ENCODE measurements at regions not wholly inside any gene's neighbourhood (a gene's known extent, or its start where the extent isn't known, plus 50 kb on each side); places are given as distances from the start of the nearest gene placed in this dataset.

DNA sequence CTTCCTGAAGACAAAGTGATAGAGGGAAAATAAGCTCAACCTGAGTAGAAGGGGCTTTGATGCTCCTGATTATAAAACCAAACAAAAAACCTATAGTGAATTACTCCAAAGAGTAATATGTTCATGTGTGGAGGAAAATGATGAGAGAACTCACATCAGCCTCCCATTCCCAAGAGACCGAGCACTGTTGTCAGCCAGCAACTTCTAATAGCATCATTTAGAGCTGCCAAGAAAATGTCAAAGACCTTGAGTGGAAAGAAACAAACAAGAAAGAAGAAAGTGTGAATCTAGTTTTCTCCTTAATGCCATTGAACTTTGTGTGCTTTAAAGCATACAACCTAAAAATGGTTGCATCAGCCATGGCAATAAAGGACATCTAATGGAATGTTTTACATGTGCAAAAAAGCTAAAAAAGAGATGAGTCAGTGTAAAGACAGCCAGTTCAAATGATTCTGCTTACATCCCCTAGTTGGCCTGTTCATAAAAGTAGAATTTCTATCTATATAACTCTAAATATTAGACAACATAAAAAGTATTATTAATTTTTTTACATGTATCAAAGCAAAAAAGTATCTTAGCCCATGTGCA lies 1066.2 kb downstream of the TDRD15 start:
- no peak for DNase-seq

- DNase-seq, result no peak
Observed at GRCh38 chr2:22194218-22194617, 1070.5 kb downstream of the TDRD15 start.

- DNase-seq, result no peak
Observed at GRCh38 chr2:22196806-22197205, 1073.0 kb downstream of the TDRD15 start.

DNA sequence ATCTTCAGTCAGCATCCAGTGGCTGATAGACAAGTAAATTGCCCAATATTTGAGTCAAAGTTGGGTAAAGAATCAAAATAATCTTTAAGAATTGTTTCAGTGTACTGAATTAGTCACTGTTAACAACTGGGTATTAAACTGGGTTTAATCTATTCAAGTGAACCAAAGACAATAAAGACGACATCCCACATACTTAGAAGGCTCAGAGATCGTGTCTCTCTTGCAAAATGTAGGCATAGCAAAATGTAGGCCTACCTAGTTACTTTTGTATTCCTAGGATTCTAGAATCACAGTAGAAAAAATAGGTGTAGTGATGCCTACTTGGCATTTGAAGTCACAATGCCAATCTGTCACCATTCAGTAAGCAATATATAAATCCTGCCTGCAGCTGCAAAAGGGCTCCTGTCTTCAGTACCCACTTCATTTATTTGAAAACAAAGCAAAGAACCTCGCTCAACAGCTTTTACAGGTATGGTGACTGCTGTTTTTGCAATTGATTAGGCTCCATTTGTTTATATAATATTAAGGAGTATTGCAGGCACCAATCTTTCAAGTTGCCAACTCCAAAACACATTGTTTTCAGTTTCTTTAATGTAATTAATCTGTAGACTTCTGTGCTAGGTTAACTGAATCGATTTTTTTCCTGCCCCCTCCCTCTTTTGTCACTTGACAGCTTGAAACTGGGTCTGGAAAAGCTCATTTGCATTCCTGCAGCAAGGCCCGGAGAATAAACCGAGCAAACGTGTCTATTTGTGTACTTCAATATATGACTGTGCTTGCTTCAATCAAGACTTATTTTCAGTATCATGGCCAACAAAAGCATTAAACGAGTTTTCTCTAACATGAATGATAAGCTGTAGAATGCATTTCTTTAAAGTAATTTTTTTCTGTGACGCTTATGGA lies 1074.9 kb downstream of the TDRD15 start:
- peak; percentile 16 for DNase-seq

DNA sequence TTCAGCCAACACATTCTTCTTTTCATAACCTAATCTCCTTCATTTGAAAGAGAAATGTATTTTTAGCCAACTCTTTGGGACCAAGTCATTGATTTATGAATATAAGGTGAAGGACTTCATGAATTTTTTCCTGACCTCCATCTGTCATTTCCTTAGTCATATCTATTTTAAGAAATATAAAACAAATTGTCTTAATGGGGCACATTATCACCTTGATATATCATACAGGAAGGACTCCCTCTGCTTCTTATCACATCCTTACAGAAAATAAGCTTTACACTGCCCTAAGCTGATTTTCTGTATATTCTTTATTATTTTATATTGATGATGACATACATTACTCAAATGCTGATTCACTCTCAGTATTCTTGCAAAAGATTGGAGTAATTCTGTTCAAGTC lies 1076.2 kb downstream of the TDRD15 start:
- DNase-seq, result no peak

DNA sequence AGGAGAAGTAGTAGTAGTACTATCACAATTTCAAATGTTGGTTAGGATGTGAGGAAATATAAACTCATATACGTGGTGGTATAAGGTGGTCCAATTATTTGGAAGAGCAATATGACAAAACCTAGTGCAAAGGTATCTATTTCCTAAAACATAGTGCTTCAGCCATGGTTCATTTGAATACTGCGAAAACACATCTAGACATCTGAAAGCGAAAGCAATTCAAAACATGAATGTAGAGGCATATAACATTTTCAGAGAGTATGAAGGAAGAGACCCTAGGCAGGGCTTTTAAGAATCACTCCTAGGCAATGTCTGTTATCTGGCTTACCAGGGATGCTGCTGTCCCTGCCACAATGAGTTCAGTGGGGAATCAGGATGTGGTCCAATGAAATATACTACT lies 1085.8 kb downstream of the TDRD15 start:
- no peak for DNase-seq

DNA sequence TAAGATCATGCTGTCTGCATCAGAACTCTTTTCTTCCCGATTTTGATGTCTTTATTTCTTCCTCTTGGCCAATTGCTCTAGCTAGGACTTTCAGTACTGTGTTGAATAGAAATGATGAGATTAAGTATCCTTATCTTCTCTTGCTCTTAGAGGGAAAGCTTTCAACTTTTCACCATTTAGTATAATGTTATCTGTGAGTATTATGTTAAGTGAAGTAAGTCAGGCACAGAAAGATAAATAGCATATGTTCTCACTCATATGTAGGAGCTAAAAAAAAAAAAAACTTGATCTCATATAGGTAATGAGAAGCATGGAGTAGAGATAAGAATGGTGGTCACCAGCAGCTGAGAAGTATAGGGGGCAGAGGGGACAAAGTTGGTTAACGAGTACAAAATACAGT lies 1089.5 kb downstream of the TDRD15 start:
- no peak for DNase-seq

DNA sequence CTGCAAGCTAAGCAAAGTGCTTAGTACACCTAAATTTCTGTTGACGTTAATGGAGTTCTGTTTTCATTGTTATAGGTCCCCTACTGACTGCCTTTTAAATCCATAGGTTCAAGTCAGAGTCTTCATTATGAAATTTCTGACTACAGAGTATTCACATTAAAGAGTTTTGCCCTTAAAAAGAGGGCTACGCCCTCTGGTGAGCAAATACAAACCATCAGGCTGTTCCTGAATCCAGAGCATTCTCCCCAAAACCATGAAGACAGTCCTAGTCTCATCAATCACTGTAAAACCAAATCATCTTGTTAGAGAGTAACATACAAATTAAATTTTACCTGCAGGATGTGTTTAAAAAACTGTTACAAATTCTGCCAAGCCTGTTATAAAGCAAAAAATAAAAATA lies 1091.7 kb downstream of the TDRD15 start:
- no peak for DNase-seq

GRCh38 chr2:22217881-22218280 lies 1094.1 kb downstream of the TDRD15 start:
- DNase-seq, result no peak

- DNase-seq, result peak; percentile 11
Observed at GRCh38 chr2:22221006-22221405, 1097.2 kb downstream of the TDRD15 start.

DNA sequence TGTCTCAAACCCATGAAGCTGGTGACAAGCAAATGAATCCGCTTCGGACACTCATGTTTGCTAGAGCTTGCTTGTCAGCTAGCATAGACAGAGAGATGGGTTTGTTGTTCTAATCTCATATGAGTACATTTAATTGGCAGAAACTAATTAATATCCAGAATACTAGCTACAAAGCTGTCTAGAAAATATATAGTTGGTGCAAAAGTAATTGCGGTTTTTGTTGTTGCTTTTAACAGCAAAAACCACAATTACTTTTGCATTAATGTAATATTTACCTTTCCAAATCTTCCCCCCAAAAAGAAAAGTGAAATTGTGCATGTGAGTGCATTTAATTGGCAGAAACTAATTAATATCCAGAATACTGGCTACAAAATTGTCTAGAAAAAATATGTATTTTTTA lies 1115.2 kb downstream of the TDRD15 start:
- DNase-seq, result no peak

GRCh38 chr2:22247466-22247865 lies 1123.7 kb downstream of the TDRD15 start:
- no peak for DNase-seq

- no peak for DNase-seq
Observed at GRCh38 chr2:22248851-22249250, 1125.1 kb downstream of the TDRD15 start.

- DNase-seq, result peak; percentile 50
Observed at GRCh38 chr2:22253171-22253570, 1129.4 kb downstream of the TDRD15 start.

- DNase-seq, result no peak
Observed at GRCh38 chr2:22261165-22261564, 1123.8 kb upstream of the KLHL29 start.

- DNase-seq, result no peak
Observed at GRCh38 chr2:22270341-22270740, 1114.6 kb upstream of the KLHL29 start.

DNA sequence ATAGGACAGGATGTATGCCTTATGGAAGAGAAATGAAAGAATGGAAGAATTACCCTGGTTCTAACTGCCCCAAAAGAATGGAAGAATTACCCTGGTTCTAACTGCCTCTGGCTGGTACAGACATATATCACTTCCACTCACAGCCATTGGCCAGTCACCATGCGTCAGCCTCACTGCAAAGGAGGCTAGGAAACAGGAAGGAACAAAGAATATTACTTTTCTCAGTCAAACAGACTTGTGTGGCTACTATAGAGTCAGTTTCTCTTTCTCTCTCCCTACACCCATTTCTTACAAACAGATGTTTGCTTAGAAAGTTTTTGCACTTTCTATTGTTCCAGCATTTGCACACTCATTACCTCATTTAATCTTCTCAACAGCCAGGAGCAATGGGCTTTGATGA lies 1111.1 kb upstream of the KLHL29 start:
- no peak for DNase-seq

DNA sequence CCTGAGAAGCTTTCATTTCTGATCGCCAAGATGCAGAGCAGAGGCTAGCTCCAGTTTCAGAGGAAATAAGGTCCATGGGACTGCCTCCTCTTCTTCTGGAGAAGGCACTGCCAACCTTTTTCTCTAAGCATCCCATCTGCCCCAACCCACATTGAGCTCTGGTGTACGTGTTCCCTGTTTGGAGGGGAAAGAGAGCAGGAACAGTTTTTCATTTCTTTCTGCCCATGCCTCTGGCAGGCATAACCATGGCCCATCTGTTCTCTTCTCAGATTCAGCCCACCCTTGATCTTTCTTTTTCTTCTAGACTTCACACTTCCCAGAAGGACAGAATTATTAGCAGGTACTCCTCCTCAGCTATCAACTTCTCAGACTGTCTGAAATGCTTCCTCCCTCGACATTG lies 1110.3 kb upstream of the KLHL29 start:
- DNase-seq, result peak; percentile 81

DNA sequence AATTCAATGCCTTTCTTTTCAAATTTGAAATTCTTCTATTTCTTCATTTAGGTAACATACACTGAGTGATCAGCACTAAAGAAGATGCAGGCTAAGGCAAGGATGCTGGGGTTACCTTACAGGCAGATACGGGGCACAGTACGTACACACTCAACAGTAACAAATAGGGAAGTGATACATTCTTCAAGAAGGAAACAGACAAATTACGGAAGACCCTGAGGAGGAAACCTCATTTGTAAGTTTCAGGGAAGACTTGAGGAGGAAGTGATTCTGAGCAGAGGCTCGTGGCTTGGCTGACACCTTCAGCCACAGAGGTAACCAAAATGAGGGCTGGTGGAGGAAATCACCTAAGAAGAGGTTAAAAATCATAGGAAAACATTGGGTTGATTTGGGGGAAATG lies 1108.3 kb upstream of the KLHL29 start:
- no peak for DNase-seq

DNA sequence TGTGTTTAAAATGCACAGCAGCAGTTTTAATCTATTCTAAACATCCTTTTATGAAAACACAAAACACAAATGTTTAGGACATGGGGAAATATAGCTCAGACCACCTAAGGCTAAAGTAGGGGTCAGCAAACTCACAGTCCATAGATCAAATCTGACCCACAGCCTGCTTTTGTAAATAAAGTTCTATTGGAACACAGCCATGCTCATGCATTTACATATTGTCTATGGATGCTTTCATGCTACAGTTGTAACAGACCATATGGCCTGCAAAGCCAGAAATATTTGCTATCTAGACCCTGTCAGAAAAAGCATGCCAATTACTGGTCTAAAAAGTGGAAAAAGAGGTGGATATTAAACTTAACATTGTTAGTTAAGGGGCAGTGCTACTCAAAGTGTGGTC lies 1105.4 kb upstream of the KLHL29 start:
- peak; percentile 52 for DNase-seq

GRCh38 chr2:22281033-22281432 lies 1103.9 kb upstream of the KLHL29 start:
- DNase-seq, result peak; percentile 97

DNA sequence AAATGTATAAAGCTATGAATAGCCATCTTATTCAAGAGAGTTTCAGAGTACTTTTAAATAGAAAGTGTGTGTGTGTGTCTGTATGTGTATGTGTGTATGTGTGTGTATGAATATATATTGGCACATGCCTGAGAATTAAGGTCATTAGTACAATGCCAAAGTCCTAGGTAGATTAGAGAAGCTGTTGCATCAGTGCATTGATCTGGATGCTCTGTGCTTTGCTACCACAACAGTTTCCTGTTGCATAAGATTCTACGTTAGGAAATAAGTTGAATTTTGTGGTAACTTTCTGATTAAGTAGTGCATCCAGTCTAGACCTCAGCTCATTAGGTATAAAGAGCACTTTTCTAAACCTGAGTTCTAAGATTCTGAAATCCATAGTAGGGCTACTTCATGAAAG lies 1102.8 kb upstream of the KLHL29 start:
- DNase-seq, result no peak

DNA sequence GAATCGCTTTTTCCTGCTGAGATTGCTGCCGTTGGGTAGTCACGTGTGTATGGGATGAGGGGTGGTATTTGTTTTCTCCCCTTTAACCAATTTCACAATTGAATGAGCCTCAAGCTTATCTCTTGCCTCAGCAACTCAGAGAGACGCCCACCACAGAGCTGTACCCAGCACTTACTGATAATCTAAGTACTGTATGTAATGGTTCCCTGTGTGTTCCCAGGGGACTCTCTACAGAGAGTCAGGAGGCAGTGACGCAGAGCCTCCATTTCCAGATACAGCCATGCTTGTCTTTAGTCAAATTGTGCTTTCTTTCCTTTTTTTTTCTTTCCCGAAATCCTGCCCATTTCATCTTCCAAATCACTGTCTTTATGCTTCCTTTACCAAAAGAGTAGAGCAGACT lies 1102.1 kb upstream of the KLHL29 start:
- no peak for DNase-seq

- DNase-seq, result no peak
Observed at GRCh38 chr2:22283436-22283835, 1101.5 kb upstream of the KLHL29 start.

GRCh38 chr2:22290302-22290701 lies 1094.7 kb upstream of the KLHL29 start:
- DNase-seq, result no peak

All from NCI-H2171 treated with DMSO at 0.1 percent for 48 hours (cell line).